ENCODE measurements at regions not wholly inside any gene's neighbourhood (a gene's known extent, or its start where the extent isn't known, plus 50 kb on each side); places are given as distances from the start of the nearest gene placed in this dataset.

DNA sequence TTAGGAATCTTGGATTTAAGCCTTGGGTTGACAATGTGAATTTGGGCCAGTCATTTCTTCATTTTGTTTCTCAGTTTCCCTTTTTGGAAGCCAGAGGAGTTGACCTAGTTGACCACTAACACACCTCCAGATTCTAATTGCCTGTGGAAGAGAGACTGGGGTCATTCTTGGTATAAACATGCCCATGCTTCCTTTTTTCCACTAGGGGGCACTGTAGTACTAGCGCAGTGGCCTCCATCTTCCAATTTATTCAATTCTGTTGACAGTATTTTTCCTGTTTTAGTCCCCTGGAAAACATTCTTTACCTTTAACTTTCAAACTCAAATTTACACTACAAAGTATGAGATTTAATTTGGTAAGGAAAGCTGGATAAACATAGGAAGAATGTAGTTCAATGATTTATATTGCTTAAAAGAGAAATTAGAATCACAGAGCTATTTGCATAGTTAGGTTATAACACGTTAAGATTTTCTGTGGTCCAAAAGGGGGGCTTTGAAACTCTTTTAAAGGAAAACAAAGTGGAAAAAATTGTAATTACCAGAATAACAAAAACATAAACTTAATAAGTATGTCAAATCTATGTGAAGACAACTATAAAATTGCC is 57.5 kb upstream of the AGPS start:
- TF ChIP-seq FOXK2 (IDR thresholded peaks at IDR 0.05), result peak; percentile 36; the same call in 1 of the 2 replicates
- TF ChIP-seq BHLHE40 (IDR thresholded peaks at IDR 0.05; ENCODE audit: borderline replicate concordance), result no peak
- TF ChIP-seq FOXM1 (IDR thresholded peaks at IDR 0.05; ENCODE audit: borderline replicate concordance), result no peak
- CTCF ChIA-PET, result interaction anchor here (0.7 to 5.3 kb wide), 7 partner anchors 56 to 424 kb away, joined by 3 to 35 read pairs (median 4); no protein-coding TSS in a partner anchor
- POLR2A ChIA-PET, result interaction anchor here (1.4 kb wide), 1 partner anchor 58 kb away, joined by 4 read pairs; the partner anchor contains the start of gene AGPS
- DNase-seq (ENCODE audit: extremely low spot score), result peak; percentile 63

DNA sequence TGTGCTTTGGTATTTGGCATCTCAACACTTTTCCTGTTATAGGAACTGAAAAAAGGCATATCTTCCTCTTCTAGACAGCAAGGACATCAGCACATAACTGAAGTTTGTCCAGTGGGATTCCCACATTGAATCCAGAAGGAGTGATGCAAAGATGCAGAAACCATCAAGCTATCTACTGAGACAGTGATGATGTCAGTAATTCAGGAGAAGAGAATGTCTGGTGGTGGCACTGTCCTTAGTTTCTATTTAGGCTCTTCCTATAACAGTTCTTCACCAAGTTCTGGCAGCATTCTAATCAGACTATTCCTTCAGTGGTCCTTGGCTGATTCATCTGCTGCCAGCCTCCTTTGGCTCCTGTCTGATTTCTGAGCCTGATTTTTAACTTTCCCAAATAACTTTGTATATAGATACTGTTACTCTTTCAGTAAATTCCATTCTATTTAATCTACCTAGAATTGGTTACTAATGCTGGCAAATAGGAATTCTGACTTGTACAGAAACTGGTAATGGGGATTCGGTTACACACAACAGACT is 56.6 kb upstream of the AGPS start:
- no peak for DNase-seq (ENCODE audit: extremely low spot score)
- ChIA-PET CTCF (interaction anchor here (1.4 to 5.3 kb wide), 3 partner anchors 81 to 171 kb away, joined by 3 to 35 read pairs (median 6); no protein-coding TSS in a partner anchor), POLR2A (interaction anchor here (1.2 to 1.4 kb wide), 2 partner anchors 57 to 79 kb away, joined by 4 read pairs; partner anchors contain the start of gene AGPS)
- TF ChIP-seq LEF1 (IDR thresholded peaks at IDR 0.05; ENCODE audit: borderline replicate concordance) (no peak), SP1 (IDR thresholded peaks at IDR 0.05) (no peak), ELF4 (IDR thresholded peaks at IDR 0.05) (no peak), CTBP1 (IDR thresholded peaks at IDR 0.05; ENCODE audit: borderline replicate concordance) (no peak), L3MBTL2 (conservative IDR thresholded peaks at IDR 0.05) (no peak), NFRKB (IDR thresholded peaks at IDR 0.05) (no peak)

DNA sequence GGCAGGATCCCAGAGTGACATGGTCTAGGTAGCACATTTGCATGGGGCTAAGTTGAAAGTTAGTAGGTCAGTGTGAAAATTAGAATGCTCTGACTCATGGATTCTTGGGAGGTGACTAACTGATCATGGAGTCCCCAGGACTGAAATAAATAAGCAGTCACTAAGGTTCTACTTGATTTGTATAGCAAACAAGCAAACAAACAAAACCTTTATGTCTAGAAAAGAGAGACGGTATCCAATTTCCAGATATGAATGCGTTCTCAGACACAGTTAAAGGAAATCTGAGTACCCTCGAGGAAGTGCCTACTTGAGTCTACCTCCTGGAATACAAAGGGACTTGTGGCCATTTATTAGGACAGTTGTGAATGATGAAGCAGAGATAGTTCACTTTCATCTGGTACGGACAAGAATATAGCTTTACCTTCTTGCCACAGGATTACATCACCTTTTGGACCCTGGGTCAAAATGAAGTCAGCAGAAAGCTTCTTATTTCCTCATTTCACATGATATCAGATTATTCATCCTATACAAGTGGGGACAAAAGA is 54.3 kb upstream of the AGPS start:
- DNase-seq (ENCODE audit: extremely low spot score), result no peak
- ChIA-PET POLR2A (no interaction called here), CTCF (interaction anchor here (0.6 to 1.5 kb wide), 2 partner anchors 9 to 77 kb away, joined by 4 to 6 read pairs; no protein-coding TSS in a partner anchor)
- no peak for TF ChIP-seq ZNF384 (IDR thresholded peaks at IDR 0.05)
- no peak for TF ChIP-seq FOXA1 (IDR thresholded peaks at IDR 0.05)
- TF ChIP-seq CTBP1 (IDR thresholded peaks at IDR 0.05; ENCODE audit: borderline replicate concordance), result no peak
- TF ChIP-seq BHLHE40 (IDR thresholded peaks at IDR 0.05; ENCODE audit: borderline replicate concordance), result no peak
- no peak for TF ChIP-seq L3MBTL2 (conservative IDR thresholded peaks at IDR 0.05)
- TF ChIP-seq FOXK2 (IDR thresholded peaks at IDR 0.05), result no peak
- no peak for TF ChIP-seq HDGF (IDR thresholded peaks at IDR 0.05; ENCODE audit: borderline replicate concordance)
- no peak for TF ChIP-seq TARDBP (IDR thresholded peaks at IDR 0.05)
- no peak for TF ChIP-seq NFRKB (IDR thresholded peaks at IDR 0.05)
- no peak for TF ChIP-seq ELF4 (IDR thresholded peaks at IDR 0.05)
- TF ChIP-seq SUZ12 (IDR thresholded peaks at IDR 0.05), result no peak

DNA sequence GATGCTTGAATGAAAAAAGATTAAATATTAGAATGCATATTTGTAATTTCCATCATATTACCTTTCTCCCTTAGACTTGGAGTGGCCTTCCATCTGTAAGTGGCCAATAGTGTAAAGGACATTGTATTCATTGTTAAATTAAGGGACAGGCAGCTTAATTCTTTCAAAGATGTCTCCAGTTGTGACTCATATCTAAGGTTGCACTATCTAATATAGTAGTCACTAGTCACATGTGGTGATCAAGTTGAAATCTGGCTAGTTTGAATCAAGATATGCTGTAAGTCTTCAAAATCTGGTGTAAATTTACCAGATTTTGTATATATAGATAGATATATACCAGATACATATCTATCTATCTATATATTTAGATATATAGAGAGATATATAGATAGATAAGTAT is 52.4 kb upstream of the AGPS start:
- TF ChIP-seq SP1 (IDR thresholded peaks at IDR 0.05) (no peak), FOXA1 (IDR thresholded peaks at IDR 0.05) (no peak), ELF4 (IDR thresholded peaks at IDR 0.05) (no peak), ARNT (IDR thresholded peaks at IDR 0.05) (no peak), L3MBTL2 (conservative IDR thresholded peaks at IDR 0.05) (no peak), SUZ12 (IDR thresholded peaks at IDR 0.05) (no peak), TARDBP (IDR thresholded peaks at IDR 0.05) (no peak)
- TF ChIP-seq, protein P1, sequence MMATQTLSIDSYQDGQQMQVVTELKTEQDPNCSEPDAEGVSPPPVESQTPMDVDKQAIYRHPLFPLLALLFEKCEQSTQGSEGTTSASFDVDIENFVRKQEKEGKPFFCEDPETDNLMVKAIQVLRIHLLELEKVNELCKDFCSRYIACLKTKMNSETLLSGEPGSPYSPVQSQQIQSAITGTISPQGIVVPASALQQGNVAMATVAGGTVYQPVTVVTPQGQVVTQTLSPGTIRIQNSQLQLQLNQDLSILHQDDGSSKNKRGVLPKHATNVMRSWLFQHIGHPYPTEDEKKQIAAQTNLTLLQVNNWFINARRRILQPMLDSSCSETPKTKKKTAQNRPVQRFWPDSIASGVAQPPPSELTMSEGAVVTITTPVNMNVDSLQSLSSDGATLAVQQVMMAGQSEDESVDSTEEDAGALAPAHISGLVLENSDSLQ (IDR thresholded peaks at IDR 0.05), result no peak
- ChIA-PET CTCF (no interaction called here), POLR2A (no interaction called here)
- DNase-seq (ENCODE audit: extremely low spot score), result no peak

DNA sequence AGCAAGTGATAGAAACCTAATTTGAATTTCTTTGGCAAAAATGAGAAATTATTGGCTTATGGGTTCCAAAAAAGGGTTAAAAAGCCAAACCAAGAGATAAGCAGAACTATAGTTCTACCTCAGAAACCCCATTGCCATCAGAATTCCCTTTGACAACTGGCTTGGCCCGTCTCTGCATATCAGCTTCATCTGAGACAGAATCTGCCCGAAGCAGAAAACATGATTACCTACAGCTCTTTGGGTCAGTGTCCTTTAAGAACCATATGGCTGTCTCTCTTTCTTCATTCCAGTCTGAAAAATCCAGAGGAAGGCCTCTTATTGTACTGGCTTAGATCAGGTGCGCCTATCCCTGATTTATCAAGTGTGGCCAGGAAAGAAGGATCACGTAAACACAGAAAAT is 49.8 kb upstream of the AGPS start:
- ChIA-PET CTCF (no interaction called here), POLR2A (no interaction called here)
- no peak for DNase-seq (ENCODE audit: extremely low spot score)
- TF ChIP-seq ARNT (IDR thresholded peaks at IDR 0.05), result no peak
- TF ChIP-seq LEF1 (IDR thresholded peaks at IDR 0.05; ENCODE audit: borderline replicate concordance), result no peak
- TF ChIP-seq BHLHE40 (IDR thresholded peaks at IDR 0.05; ENCODE audit: borderline replicate concordance), result no peak
- TF ChIP-seq FOXM1 (IDR thresholded peaks at IDR 0.05; ENCODE audit: borderline replicate concordance), result no peak
- no peak for TF ChIP-seq FOXA1 (IDR thresholded peaks at IDR 0.05)
- TF ChIP-seq L3MBTL2 (conservative IDR thresholded peaks at IDR 0.05), result no peak
- no peak for TF ChIP-seq SUZ12 (IDR thresholded peaks at IDR 0.05)
- no peak for TF ChIP-seq NFRKB (IDR thresholded peaks at IDR 0.05)
- TF ChIP-seq CTBP1 (IDR thresholded peaks at IDR 0.05; ENCODE audit: borderline replicate concordance), result no peak
- TF ChIP-seq ZNF384 (IDR thresholded peaks at IDR 0.05), result no peak
- TF ChIP-seq FOXK2 (IDR thresholded peaks at IDR 0.05), result no peak
- TF ChIP-seq TARDBP (IDR thresholded peaks at IDR 0.05), result no peak
- TF ChIP-seq, protein P1 (IDR thresholded peaks at IDR 0.05), result no peak
- TF ChIP-seq HDGF (IDR thresholded peaks at IDR 0.05; ENCODE audit: borderline replicate concordance), result no peak
- no peak for TF ChIP-seq SP1 (IDR thresholded peaks at IDR 0.05)
- no peak for TF ChIP-seq ELF4 (IDR thresholded peaks at IDR 0.05)

Measured in HEK293T (cell line).